Stimulated activated CD4-positive, alpha-beta T cell treated with anti-CD3 and anti-CD28 coated beads, Interleukin-1b, Interleukin-23, amount 100 ng/mL, for 1 hour (primary cell): ENCODE measurements at regions not wholly inside any gene's neighbourhood (a gene's known extent, or its start where the extent isn't known, plus 50 kb on each side); places are given as distances from the start of the nearest gene placed in this dataset.
"Not testable (repeated sequence)": the region's sequence is repeated elsewhere in the genome, so short reads cannot be mapped to it uniquely, and the experiment has no call there.

Source experiments
- DNase-seq, 2 donors: peaks; one replicate each; pipeline ENCODE4 v3.0.0-alpha.2; 2020; ENCODE audit warnings: low read depth in 2 of 2

DNA sequence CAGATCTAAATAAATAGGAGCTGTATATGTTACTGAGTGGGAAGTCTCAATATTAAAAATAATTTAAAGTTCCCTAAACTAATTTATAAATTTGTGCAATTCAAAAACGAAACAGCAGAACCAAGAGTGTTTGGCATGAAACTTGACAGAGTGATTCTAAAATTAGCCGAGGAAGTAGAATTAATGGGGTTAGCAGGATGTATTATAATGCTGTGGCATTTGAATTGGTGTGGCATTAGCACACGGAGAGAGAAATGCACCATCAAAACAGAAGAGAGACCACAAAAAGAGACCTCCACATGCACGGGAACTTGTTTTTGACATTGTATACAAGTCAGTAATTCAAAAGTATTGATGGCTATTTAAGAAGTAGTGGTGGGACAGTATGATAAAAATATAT lies 366.0 kb upstream of the RGS6 start:
- DNase-seq = no peak

DNA sequence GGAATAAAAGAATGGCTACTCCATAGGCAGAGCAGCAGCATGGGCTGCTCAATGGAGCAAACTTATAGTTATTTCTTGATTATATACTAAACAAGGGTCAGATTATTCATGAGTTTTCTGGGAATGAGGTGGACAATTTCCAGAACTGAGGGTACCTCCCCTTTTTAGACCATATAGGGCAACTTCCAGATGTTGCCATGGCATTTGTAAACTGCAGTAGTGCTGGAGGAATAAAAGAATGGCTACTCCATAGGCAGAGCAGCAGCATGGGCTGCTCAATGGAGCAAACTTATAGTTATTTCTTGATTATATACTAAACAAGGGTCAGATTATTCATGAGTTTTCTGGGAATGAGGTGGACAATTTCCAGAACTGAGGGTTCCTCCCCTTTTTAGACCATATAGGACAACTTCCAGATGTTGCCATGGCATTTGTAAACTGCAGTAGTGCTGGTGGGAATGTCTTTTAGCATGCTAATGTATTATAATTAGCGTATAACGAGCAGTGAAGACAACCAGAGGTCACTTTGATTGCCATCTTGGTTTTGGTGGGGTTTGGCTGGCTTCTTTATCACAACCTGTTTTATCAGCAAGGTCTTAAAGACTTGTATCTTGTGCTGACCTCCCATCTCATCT lies 364.6 kb upstream of the RGS6 start:
- DNase-seq = not testable (repeated sequence)

DNA sequence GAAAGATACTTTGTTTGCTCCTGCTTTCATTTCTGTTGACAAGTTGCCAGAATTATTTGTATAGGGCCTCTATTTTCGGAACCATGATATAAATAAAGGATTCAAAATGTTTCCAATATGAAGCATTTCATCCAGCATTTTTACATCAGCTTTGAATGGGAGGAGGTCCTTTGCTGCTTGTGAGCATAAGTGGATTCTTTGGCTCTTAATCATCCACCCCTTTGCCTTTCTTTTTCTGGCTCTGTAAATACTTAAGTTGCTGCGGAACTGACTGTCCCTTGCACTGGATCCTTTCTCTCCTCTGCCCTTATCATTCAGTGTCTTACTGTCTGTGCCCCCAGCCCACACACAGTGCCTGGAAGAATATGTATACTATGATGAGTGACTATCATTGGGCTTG lies 357.3 kb upstream of the RGS6 start:
- no peak for DNase-seq

DNA sequence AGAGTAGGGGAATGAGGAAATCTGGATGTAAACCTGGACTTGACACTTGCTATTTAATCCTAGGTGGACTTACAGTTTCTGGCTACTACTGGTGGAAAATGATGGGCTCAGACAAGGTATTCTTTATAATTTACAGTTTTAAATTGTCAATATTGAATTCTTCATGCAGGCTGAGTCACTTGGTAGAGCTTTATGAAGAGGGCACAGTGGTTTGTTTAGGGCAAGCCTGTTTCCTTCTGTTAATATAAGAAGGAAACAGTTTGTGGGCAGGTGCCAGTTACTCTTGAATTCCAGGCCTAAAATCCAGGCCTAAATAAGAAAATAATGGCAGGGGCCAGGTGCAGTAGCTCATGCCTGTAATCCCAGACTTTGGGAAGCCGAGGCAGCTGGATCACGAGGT lies 355.8 kb upstream of the RGS6 start:
- no peak for DNase-seq

DNA sequence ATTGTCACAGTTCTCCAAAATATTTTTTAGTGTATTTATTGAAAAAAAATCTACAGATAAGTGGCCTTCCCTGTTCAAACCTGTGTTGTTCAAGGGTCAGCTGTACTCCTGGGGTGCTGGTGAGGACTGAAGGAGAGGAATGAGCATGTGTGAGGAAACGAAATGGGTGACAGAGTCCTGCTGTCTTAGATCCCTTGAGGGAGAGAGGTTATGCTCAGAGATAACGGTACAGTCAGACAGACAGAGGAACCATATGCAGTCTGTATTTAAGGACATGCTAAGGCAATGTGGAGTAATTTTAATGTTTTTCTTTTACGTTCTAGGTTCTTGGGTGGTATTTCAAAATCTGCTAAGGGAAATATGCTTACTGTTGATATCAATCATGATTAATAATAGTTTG lies 352.9 kb upstream of the RGS6 start:
- DNase-seq = no peak

DNA sequence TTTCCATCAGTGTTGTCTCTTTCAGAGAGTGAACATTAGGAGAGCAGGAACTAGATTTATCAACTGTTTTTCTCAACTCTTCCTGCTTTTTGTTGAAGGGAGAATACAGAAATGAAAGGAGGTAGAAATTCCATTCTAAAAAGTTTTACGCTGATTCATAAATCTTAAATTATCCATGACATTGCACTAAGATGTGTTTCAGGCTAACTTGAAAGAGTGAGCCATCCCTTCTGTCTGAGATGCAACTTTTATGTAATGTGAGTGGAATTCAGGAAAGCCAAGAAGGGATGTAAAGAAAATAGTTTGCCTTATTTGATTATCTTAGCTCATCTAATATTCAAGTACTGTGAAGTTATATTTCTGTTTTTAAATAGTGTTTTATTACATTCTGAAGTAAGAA lies 349.5 kb upstream of the RGS6 start:
- DNase-seq = no peak

DNA sequence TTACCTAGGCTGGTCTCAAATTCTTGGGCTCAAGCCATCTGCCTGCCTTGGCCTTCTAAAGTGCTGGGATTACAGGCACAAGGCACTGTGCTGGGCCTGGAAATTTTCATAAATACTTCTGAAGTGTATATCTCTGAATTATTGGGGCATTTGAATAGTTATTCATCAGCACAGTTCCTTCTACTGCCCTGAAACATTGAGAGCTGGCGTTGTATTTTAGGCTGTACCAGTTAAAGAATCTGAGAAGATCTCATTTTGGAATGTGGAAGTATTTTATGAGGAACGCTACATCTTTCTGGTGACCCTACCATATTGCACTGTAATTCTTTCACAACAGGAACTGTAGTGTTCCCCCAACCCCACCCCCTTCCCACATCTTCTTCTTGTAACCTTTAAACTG lies 349.0 kb upstream of the RGS6 start:
- no peak for DNase-seq

DNA sequence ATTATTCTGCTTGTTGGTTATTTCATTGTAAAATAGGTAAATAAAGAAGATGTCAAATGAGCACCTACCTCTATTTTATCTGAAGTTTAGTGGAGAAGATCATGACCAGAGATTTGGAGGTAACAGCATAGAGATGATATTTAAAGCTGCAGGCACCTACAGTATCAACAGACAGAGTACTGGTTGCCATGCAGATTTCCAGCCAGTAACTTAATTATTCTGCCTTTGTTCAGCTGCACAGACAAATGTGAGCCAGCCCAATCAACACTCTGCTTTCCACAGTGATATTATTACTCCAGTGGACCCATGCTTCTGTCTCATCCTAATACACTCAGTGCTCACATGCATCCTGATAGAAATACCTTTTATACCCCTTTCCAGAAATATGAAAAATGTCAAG lies 348.5 kb upstream of the RGS6 start:
- no peak for DNase-seq

DNA sequence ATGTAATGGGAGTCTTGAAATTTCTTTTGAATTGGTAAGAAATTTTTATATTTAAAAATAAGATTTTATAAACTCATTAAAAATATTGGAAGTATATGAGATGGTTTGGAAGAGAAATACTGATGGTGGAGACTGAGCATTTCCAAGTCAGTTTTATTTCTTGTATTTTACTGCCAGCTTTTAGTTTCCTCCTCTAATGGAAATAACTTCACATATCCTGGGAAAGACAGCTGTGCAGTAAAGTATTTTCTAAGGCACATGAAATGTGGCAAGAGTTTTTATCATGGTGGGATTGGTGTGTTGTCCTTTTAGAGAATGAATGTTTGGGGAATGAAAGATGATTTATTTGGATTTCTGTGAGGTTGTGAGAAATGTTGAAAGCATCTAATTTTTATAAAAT lies 346.9 kb upstream of the RGS6 start:
- no peak for DNase-seq

DNA sequence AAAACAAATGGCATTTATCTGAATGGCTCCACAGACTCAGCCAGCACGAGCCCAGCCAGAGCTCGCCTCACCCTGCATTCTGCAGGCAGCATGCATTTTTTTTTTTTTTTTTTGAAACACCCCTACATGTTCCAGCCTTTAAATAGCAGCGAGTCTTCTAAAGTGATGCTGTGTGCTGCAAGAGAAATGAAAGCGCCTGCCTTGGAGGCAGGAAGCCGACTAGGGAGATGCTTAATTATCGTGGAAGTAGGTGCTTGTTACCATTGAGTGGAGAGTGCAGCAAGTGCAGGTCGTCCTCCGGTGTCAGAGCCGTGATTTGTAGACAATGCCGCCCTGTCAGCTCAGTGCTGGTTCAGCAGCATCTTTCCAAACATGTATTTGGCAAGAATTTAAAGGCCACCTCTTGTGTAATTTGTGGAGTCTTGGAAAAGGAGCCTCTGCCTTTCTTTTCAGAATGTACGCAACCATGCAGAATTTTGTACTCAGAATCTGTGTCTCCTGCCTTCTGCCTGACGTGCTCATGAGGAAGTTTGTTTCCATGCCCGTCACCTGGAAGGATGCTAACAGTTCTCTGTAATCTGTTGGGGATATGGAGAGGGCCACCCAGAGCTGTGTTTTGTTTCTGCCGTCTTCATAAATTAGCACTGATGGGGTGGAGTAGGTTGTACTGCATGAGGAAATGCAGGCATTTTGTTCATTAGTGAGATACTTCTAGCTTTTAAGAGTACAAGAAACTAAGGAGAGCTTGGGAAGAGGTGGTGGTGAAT lies 345.9 kb upstream of the RGS6 start:
- no peak for DNase-seq

DNA sequence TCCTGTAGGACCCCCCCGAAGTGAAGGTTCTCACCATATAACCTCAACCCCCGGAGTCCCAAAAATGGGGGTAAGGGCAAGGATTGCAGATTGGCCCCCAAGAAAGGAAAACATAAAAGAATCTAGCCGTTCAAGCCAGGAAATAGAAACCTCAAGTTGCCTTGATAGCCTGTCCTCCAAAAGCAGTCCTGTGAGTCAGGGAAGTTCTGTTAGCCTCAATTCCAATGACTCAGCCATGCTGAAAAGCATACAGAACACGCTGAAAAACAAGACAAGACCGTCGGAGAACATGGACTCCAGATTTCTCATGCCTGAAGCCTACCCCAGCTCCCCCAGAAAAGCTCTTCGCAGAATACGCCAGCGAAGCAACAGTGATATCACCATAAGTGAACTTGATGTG lies 344.2 kb upstream of the RGS6 start:
- no peak for DNase-seq

DNA sequence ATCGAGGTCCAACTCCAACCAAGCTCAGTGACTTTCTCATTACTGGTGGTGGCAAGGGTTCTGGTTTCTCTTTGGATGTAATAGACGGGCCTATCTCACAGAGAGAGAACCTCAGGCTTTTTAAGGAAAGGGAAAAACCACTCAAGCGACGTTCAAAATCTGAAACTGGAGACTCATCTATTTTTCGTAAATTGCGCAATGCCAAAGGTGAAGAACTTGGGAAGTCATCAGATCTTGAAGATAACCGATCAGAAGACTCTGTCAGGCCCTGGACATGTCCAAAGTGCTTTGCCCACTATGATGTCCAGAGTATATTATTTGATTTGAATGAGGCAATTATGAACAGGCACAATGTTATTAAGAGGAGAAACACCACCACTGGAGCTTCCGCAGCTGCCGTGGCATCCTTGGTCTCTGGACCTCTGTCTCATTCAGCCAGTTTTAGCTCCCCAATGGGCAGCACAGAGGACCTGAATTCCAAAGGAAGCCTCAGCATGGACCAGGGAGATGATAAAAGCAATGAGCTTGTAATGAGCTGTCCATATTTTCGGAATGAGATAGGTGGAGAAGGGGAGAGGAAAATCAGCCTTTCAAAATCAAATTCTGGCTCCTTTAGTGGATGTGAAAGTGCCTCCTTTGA lies 343.5 kb upstream of the RGS6 start:
- DNase-seq = no peak

DNA sequence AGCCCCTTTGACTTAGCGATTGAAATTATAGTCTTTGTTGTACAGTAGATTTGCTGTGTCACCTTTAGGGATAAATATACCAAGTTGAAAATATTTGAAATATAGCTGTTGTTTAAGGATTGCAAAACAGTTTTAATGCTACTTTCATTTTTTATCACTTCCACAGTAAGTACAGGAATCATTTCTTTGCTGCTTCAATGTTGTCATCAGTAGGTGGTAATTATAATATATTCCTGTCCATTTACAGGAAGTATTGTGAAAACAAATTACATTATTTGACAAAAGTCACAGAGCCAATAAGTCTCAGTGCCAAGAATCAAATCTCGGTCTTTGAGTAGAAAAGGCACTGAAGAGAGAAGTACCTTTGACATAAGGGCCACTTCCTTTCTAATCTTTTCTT lies 342.6 kb upstream of the RGS6 start:
- DNase-seq = no peak

DNA sequence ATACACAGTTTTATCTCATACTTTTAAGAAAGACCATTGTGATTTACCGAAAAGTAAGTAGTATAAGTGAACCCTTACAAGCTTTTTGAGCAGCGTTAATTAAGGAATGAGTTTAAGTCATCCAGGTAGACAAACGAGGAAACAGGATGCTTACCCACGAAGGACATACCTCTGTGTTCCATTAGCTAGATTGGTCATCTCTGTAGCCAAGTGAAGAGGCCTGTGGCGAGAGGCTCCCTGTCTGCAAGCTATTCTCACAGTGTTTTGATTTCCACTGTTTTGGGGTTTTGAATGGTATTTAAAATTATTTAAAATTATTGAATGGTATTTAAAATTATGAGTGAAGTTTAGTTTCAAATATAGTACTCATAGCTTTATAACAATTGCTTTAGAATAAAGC lies 342.1 kb upstream of the RGS6 start:
- no peak for DNase-seq

DNA sequence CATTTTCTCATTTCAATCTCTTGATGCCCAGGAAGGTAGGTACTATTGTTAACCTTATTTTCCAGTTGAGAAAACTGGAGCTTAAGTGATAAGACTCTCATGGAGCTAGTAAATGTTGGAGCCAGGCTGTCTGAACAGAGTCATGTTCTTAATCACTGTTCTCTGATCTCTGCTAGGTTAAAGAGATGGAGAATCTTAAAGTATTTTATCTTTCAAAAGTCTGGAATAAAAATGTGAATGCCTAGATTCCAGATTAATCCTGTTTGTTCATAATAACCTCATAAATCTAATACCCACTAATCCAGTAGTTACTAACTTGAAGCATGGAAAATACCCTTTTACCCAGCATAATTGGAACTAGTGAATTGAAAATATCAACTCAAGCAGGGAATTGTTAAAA lies 341.0 kb upstream of the RGS6 start:
- DNase-seq = no peak

DNA sequence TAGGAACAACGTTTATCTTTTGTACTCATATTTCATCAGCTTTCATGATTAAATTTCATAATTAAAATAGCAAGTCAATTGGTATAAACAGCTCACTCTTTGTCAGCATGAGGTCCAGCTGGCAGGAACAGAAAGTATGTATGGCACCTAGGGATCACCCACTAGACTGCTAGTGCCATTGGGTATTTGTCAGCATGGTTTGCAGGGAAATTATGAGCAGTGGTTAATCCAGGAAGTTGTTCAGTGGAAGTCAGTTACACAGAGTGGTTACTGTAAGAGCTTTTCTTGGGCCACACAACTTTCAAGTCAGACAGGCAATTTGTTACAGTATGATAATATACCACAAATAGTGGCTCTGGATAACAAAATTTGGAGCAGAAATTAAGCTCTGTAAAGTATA lies 340.3 kb upstream of the RGS6 start:
- no peak for DNase-seq

DNA sequence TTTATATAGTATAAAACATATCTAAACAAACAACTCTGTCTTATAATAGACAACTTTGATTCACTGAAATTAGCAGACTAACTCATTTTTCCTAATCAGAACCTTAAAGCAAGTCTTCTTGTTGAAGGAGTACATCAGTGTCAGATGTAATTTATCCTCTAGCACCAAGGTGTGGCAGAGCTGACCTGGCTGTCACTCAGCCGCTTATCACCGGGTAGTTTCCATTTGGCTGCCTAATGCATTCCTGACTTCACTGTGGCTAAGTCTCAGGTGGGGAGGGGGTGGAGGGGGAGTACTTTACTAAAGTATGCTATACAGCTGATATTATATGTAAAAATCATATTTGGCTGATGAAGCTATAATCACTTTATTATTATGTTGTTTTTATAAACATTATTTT lies 339.9 kb upstream of the RGS6 start:
- DNase-seq = no peak

DNA sequence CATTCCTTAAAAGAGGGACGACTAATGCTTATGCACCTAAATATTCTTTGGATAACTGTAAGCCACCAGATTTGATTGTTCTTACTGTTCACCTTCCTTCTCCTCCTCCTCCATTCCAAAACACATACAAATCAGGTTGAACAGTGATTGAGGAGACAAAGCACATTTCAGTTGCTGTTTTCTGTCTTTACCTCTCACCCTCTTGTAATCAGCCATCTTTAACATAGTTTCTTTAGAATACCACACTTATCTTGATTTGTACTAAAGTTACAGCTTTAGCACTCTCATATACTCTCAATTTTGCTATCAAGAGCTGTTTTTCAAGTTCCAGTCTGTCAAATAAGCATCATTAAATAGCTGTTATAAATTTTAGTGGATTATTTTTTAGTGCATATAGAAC lies 338.3 kb upstream of the RGS6 start:
- DNase-seq = no peak

DNA sequence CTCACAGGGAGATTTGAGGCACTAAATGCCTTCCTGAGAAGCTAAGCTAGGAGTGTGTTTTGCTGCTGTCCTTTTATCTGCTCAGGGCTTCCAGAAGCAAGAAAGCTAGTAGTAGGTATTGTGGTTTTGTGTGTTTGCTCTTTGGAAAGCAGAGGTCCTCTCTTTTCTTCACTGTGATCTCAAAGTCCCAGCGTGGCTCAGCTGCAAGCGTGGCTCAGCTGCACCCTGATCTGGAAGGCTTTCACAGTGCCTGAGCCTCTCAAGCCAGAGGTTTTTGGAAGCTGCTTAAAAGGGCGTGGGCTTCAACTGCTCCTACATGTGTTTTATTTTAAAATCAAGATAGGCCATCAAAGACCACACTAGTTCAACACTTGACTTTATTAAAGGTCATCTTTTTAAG lies 337.4 kb upstream of the RGS6 start:
- DNase-seq = no peak

DNA sequence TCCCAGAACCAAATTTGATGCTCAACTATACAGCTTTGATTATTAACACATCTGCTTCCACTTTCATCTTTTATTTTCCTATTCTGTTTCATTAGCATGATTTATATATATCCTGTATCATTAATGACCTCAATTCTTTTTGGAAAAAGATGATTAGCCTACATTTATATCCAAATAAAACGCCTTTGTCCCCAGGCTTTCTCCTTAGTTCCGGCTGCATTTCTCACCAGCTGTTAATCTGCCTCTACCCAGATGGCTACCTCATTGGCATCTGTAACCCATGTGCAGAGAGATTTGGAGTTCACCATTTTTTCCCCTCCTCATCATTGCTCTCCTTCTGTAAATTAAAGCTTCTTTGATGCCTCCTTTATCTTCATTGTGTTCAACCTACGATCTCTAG lies 336.8 kb upstream of the RGS6 start:
- no peak for DNase-seq

DNA sequence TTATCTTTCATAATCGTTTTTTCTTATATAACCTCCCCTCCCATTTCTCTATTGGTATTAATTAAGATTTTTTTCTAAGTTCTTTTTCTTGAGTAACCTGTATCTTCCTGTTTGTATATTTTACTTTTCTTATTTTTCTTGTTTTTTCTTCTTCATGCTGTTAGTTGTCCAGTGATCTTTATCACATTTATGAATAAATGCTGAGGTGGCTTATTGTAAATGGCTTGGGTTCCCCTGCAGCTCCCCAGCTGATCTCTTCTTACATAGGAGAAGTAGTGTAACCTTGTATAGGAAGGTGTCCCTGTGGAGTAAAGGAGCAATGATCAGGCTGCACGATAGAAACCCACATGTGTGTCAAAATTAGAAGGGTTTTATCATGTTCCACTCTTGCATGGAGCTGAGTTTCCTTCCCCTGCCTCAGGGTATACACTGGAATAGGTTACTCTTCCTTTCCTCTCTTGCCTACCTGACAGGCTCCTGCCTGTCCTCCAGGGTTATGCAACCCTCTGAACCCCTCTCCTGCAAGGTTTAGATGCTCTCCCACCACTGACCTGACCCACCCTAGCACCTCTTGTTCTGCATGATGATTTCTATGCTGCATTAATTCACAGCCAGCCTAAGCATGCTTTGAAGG lies 334.8 kb upstream of the RGS6 start:
- DNase-seq = no peak

DNA sequence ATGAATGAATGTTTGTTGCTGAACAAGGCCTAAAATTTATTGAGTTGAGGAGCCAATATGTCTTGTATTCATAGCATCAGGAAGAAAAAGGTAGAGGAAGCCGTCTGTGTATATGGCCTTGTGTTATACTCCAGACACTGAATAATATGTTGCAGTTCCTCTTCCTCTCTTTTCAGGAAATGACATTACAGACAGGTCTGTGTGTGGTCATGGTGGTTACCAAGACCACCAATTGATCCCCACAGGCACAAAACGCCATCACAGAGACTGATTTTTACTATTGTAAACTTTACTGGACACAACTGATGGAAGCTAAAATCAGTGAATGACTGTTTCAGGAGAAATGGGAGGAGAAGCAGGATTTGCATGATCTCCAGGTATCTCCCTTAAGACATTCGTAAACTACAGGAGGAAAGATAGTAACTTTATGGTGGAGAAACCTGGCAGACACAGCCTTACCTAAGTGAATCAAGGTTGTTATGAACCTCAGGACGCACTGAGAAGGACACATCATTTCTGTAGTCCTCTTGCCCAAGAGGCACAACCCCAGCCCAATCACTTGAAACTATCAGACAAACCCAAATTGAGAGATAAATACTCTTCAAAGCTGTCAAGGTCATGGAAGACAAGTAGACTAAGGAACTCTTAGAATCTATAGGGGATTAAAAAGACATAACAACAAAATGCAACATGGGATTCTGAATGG lies 334.1 kb upstream of the RGS6 start:
- DNase-seq = no peak
